HPDE6-E6E7 (cell line): ENCODE measurements at regions not wholly inside any gene's neighbourhood (a gene's known extent, or its start where the extent isn't known, plus 50 kb on each side); places are given as distances from the start of the nearest gene placed in this dataset.

Experiments used
- DNase-seq: peaks from one replicate; pipeline ENCODE4 v3.0.0; 2011; ENCODE audit warnings: missing footprints; ENCODE audit errors: extremely low spot score

- no peak for DNase-seq
These were observed 1350.5 kb downstream of the TBC1D22A start for GRCh38 chr22:48112687-48113521.

GRCh38 chr22:48106715-48107259 is 1344.3 kb downstream of the TBC1D22A start:
- DNase-seq: no peak

GRCh38 chr22:48106215-48106614 is 1343.8 kb downstream of the TBC1D22A start:
- no peak for DNase-seq

GRCh38 chr22:48105259-48105658 is 1342.8 kb downstream of the TBC1D22A start:
- no peak for DNase-seq

GRCh38 chr22:48104766-48105165 is 1342.3 kb downstream of the TBC1D22A start:
- no peak for DNase-seq

GRCh38 chr22:48104102-48104738 is 1341.8 kb downstream of the TBC1D22A start:
- DNase-seq: no peak

- DNase-seq: no peak
These were observed 1340.9 kb downstream of the TBC1D22A start for GRCh38 chr22:48103126-48103875.

- DNase-seq: no peak
These were observed 1340.1 kb downstream of the TBC1D22A start for GRCh38 chr22:48102581-48102980.

- DNase-seq: no peak
These were observed 1339.3 kb downstream of the TBC1D22A start for GRCh38 chr22:48101704-48102103.

- DNase-seq: no peak
These were observed 1338.4 kb downstream of the TBC1D22A start for GRCh38 chr22:48100685-48101417.

- DNase-seq: no peak
These were observed 1337.2 kb downstream of the TBC1D22A start for GRCh38 chr22:48099671-48100070.

- DNase-seq: no peak
These were observed 1336.8 kb downstream of the TBC1D22A start for GRCh38 chr22:48099251-48099650.

GRCh38 chr22:48098921-48099245 is 1336.4 kb downstream of the TBC1D22A start:
- DNase-seq: no peak

GRCh38 chr22:48098243-48098920 is 1335.9 kb downstream of the TBC1D22A start:
- DNase-seq: no peak

- DNase-seq: no peak
These were observed 1335.3 kb downstream of the TBC1D22A start for GRCh38 chr22:48097723-48098122.

- DNase-seq: no peak
These were observed 1334.6 kb downstream of the TBC1D22A start for GRCh38 chr22:48096851-48097665.

- DNase-seq: no peak
These were observed 1334.0 kb downstream of the TBC1D22A start for GRCh38 chr22:48096411-48096810.

GRCh38 chr22:48093981-48094380 is 1331.5 kb downstream of the TBC1D22A start:
- DNase-seq: no peak

- no peak for DNase-seq
These were observed 1330.4 kb downstream of the TBC1D22A start for GRCh38 chr22:48092866-48093265.

GRCh38 chr22:48091656-48092223 is 1329.3 kb downstream of the TBC1D22A start:
- DNase-seq: no peak
